ENCODE measurements at regions not wholly inside any gene's neighbourhood (a gene's known extent, or its start where the extent isn't known, plus 50 kb on each side); places are given as distances from the start of the nearest gene placed in this dataset.
"Not testable (repeated sequence)": the region's sequence is repeated elsewhere in the genome, so short reads cannot be mapped to it uniquely, and the experiment has no call there.

- DNase-seq (ENCODE audit: low read depth in 2 of 2): no peak
These were observed 140.2 kb downstream of the NUFIP1 start for GRCh38 chr13:44848920-44849676.

- not testable (repeated sequence) for DNase-seq (ENCODE audit: low read depth in 2 of 2)
These were observed 143.8 kb downstream of the NUFIP1 start for GRCh38 chr13:44845281-44846058.

GRCh38 chr13:44844786-44845185 is 144.5 kb downstream of the NUFIP1 start:
- no peak for DNase-seq (ENCODE audit: low read depth in 2 of 2)

- peak in 1 of 2 donors; percentile 20 for DNase-seq (ENCODE audit: low read depth in 2 of 2)
These were observed 145.9 kb downstream of the NUFIP1 start for GRCh38 chr13:44843403-44843802.

GRCh38 chr13:44842158-44842557 is 147.1 kb downstream of the NUFIP1 start:
- DNase-seq (ENCODE audit: low read depth in 2 of 2): peak in 1 of 2 donors; percentile 76

- DNase-seq (ENCODE audit: low read depth in 2 of 2): peak in 1 of 2 donors; percentile 49
These were observed 149.1 kb downstream of the NUFIP1 start for GRCh38 chr13:44840131-44840530.

- DNase-seq (ENCODE audit: low read depth in 2 of 2): peak; percentile 8 to 63
These were observed 152.0 kb downstream of the NUFIP1 start for GRCh38 chr13:44837250-44837649.

GRCh38 chr13:44834404-44834803 is 154.9 kb downstream of the NUFIP1 start:
- DNase-seq (ENCODE audit: low read depth in 2 of 2): no peak

- DNase-seq (ENCODE audit: low read depth in 2 of 2): no peak
These were observed 155.6 kb downstream of the NUFIP1 start for GRCh38 chr13:44833626-44834025.

- no peak for DNase-seq (ENCODE audit: low read depth in 2 of 2)
These were observed 156.1 kb downstream of the NUFIP1 start for GRCh38 chr13:44833139-44833538.

GRCh38 chr13:44826591-44827350 is 162.5 kb downstream of the NUFIP1 start:
- no peak for DNase-seq (ENCODE audit: low read depth in 2 of 2)

- no peak for DNase-seq (ENCODE audit: low read depth in 2 of 2)
These were observed 163.3 kb downstream of the NUFIP1 start for GRCh38 chr13:44825953-44826352.

GRCh38 chr13:44823555-44823954 is 165.7 kb downstream of the NUFIP1 start:
- not testable (repeated sequence) for DNase-seq (ENCODE audit: low read depth in 2 of 2)

GRCh38 chr13:44822291-44822690 is 167.0 kb downstream of the NUFIP1 start:
- DNase-seq (ENCODE audit: low read depth in 2 of 2): no peak

GRCh38 chr13:44819772-44820171 is 169.5 kb downstream of the NUFIP1 start:
- no peak for DNase-seq (ENCODE audit: low read depth in 2 of 2)

- DNase-seq (ENCODE audit: low read depth in 2 of 2): peak; percentile 73 to 87
These were observed 170.0 kb downstream of the NUFIP1 start for GRCh38 chr13:44819245-44819644.

- peak; percentile 15 to 29 for DNase-seq (ENCODE audit: low read depth in 2 of 2)
These were observed 170.8 kb downstream of the NUFIP1 start for GRCh38 chr13:44818428-44818827.

- no peak for DNase-seq (ENCODE audit: low read depth in 2 of 2)
These were observed 171.3 kb downstream of the NUFIP1 start for GRCh38 chr13:44818016-44818415.

- DNase-seq (ENCODE audit: low read depth in 2 of 2): peak in 1 of 2 donors; percentile 77
These were observed 172.1 kb downstream of the NUFIP1 start for GRCh38 chr13:44817131-44817671.

GRCh38 chr13:44816701-44817100 is 172.6 kb downstream of the NUFIP1 start:
- DNase-seq (ENCODE audit: low read depth in 2 of 2): no peak

GRCh38 chr13:44815623-44816022 is 173.6 kb downstream of the NUFIP1 start:
- DNase-seq (ENCODE audit: low read depth in 2 of 2): peak in 1 of 2 donors; percentile 88

- no peak for DNase-seq (ENCODE audit: low read depth in 2 of 2)
These were observed 174.4 kb downstream of the NUFIP1 start for GRCh38 chr13:44814836-44815235.

Measured in lung microvascular endothelial cell (primary cell).